IMR-90 (cell line): ENCODE measurements at regions not wholly inside any gene's neighbourhood (a gene's known extent, or its start where the extent isn't known, plus 50 kb on each side); places are given as distances from the start of the nearest gene placed in this dataset.

Source experiments
- CHD1 ChIP-seq: IDR thresholded peaks from 2 replicates; pipeline ENCODE4 v1.6.1; 2012; ENCODE audit warnings: low read depth, low read length, improper control_type of control experiment
- POLR2A ChIP-seq: IDR thresholded peaks from 2 replicates; pipeline ENCODE4 v1.6.1; 2012; ENCODE audit warnings: mild to moderate bottlenecking, low read depth, low read length
- TF ChIP-seq, protein P1 (sequence below): conservative IDR thresholded peaks from 2 replicates; pipeline ENCODE4 v1.5.1; 2012; ENCODE audit warnings: mild to moderate bottlenecking, low read depth, low read length, improper control_type of control experiment

GRCh38 chr6:66995669-66996068 lies 1288.6 kb upstream of the EYS start:
- TF ChIP-seq POLR2A (no peak), CHD1 (no peak)
- TF ChIP-seq, protein P1, sequence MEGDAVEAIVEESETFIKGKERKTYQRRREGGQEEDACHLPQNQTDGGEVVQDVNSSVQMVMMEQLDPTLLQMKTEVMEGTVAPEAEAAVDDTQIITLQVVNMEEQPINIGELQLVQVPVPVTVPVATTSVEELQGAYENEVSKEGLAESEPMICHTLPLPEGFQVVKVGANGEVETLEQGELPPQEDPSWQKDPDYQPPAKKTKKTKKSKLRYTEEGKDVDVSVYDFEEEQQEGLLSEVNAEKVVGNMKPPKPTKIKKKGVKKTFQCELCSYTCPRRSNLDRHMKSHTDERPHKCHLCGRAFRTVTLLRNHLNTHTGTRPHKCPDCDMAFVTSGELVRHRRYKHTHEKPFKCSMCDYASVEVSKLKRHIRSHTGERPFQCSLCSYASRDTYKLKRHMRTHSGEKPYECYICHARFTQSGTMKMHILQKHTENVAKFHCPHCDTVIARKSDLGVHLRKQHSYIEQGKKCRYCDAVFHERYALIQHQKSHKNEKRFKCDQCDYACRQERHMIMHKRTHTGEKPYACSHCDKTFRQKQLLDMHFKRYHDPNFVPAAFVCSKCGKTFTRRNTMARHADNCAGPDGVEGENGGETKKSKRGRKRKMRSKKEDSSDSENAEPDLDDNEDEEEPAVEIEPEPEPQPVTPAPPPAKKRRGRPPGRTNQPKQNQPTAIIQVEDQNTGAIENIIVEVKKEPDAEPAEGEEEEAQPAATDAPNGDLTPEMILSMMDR = no peak
